Skin of body (tissue), 1 donor: ENCODE measurements at regions not wholly inside any gene's neighbourhood (a gene's known extent, or its start where the extent isn't known, plus 50 kb on each side); places are given as distances from the start of the nearest gene placed in this dataset.
"Not testable (repeated sequence)": the region's sequence is repeated elsewhere in the genome, so short reads cannot be mapped to it uniquely, and the experiment has no call there.

Experiments used
- DNase-seq: peaks from one replicate; lab custom pipeline; 2025; lab: John Stamatoyannopoulos, UW

GRCh38 chr3:5349343-5349742, 161.8 kb downstream of the EDEM1 start:
- DNase-seq: no peak

GRCh38 chr3:5357089-5357488, 169.6 kb downstream of the EDEM1 start:
- no peak for DNase-seq

- DNase-seq: no peak
Measured at GRCh38 chr3:5358911-5359310, 171.4 kb downstream of the EDEM1 start.

GRCh38 chr3:5360453-5360852, 172.9 kb downstream of the EDEM1 start:
- no peak for DNase-seq

GRCh38 chr3:5366746-5367145, 179.2 kb downstream of the EDEM1 start:
- DNase-seq: no peak

- DNase-seq: not testable (repeated sequence)
Measured at GRCh38 chr3:5371555-5371954, 184.0 kb downstream of the EDEM1 start.

GRCh38 chr3:5376761-5377160, 189.3 kb downstream of the EDEM1 start:
- no peak for DNase-seq

- not testable (repeated sequence) for DNase-seq
Measured at GRCh38 chr3:5379266-5379665, 191.8 kb downstream of the EDEM1 start.

GRCh38 chr3:5383486-5384263, 196.2 kb downstream of the EDEM1 start:
- DNase-seq: not testable (repeated sequence)

- DNase-seq: no peak
Measured at GRCh38 chr3:5384557-5385236, 197.2 kb downstream of the EDEM1 start.

- DNase-seq: no peak
Measured at GRCh38 chr3:5388091-5388490, 200.6 kb downstream of the EDEM1 start.

- no peak for DNase-seq
Measured at GRCh38 chr3:5389057-5389456, 201.6 kb downstream of the EDEM1 start.

GRCh38 chr3:5390221-5390620, 202.7 kb downstream of the EDEM1 start:
- no peak for DNase-seq

- no peak for DNase-seq
Measured at GRCh38 chr3:5390936-5391625, 203.6 kb downstream of the EDEM1 start.

- no peak for DNase-seq
Measured at GRCh38 chr3:5401002-5401401, 213.5 kb downstream of the EDEM1 start.

- no peak for DNase-seq
Measured at GRCh38 chr3:5404718-5405117, 217.2 kb downstream of the EDEM1 start.

- no peak for DNase-seq
Measured at GRCh38 chr3:5411786-5412185, 224.3 kb downstream of the EDEM1 start.

GRCh38 chr3:5423076-5423475, 235.6 kb downstream of the EDEM1 start:
- DNase-seq: no peak

- DNase-seq: no peak
Measured at GRCh38 chr3:5423523-5423922, 236.0 kb downstream of the EDEM1 start.

GRCh38 chr3:5425371-5425770, 237.9 kb downstream of the EDEM1 start:
- no peak for DNase-seq

GRCh38 chr3:5426094-5426883, 238.8 kb downstream of the EDEM1 start:
- peak; percentile 27 for DNase-seq

GRCh38 chr3:5427021-5427420, 239.5 kb downstream of the EDEM1 start:
- no peak for DNase-seq
